Gastrocnemius medialis (tissue), 4 donors: ENCODE measurements at regions not wholly inside any gene's neighbourhood (a gene's known extent, or its start where the extent isn't known, plus 50 kb on each side); places are given as distances from the start of the nearest gene placed in this dataset.

ENCODE experiments used
- POLR2A ChIP-seq, 2 donors: fragments of 450-650 bp; IDR thresholded peaks; one replicate each; pipeline ENCODE4 v1.6.1; 2017; ENCODE audit warnings: antibody characterized with exemption in 2 of 2, mild to moderate bottlenecking in 2 of 2, moderate library complexity in 2 of 2
- TF ChIP-seq, protein P1 (sequence below), 5 experiments: fragments of 450-650 bp in 3 of 5; fragments of 200-600 bp in 2 of 5; sonication (generic) in 2 of 5; IDR thresholded peaks in 4 of 5; conservative IDR thresholded peaks in 1 of 5; 1 replicate in 4 of 5; 2 replicates in 1 of 5; pipeline ENCODE4 v1.5.1; 2016 to 2019; ENCODE audit warnings: antibody characterized with exemption in 5 of 5, mild to moderate bottlenecking in 3 of 5, moderate library complexity in 3 of 5

DNA sequence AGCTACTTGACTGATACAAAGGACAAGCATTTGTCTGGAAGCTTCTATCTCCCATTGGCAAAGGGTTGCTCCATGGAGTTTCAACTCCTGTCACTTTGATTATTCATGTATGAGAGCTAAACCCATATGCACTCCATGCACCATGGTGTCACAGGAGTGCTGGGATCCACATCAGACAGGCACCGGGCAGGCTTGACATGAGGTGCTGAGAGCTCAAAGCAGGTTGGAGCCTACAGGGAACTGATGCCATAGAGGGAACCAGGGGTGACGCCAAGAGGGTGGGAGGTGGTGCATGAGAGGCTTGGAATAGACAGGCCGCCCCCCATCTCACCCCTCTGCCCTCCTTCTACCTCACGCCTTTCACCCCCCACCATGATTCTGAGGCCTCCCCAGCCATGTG lies 199.8 kb upstream of the CCDC68 start:
- TF ChIP-seq, protein P1, sequence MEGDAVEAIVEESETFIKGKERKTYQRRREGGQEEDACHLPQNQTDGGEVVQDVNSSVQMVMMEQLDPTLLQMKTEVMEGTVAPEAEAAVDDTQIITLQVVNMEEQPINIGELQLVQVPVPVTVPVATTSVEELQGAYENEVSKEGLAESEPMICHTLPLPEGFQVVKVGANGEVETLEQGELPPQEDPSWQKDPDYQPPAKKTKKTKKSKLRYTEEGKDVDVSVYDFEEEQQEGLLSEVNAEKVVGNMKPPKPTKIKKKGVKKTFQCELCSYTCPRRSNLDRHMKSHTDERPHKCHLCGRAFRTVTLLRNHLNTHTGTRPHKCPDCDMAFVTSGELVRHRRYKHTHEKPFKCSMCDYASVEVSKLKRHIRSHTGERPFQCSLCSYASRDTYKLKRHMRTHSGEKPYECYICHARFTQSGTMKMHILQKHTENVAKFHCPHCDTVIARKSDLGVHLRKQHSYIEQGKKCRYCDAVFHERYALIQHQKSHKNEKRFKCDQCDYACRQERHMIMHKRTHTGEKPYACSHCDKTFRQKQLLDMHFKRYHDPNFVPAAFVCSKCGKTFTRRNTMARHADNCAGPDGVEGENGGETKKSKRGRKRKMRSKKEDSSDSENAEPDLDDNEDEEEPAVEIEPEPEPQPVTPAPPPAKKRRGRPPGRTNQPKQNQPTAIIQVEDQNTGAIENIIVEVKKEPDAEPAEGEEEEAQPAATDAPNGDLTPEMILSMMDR (IDR thresholded peaks at IDR 0.05 in 4 of 5, conservative IDR thresholded peaks at IDR 0.05 in 1 of 5): no peak
- TF ChIP-seq POLR2A (IDR thresholded peaks at IDR 0.05): no peak
